ENCODE measurements at regions not wholly inside any gene's neighbourhood (a gene's known extent, or its start where the extent isn't known, plus 50 kb on each side); places are given as distances from the start of the nearest gene placed in this dataset.
"Not testable (repeated sequence)": the region's sequence is repeated elsewhere in the genome, so short reads cannot be mapped to it uniquely, and the experiment has no call there.

DNA sequence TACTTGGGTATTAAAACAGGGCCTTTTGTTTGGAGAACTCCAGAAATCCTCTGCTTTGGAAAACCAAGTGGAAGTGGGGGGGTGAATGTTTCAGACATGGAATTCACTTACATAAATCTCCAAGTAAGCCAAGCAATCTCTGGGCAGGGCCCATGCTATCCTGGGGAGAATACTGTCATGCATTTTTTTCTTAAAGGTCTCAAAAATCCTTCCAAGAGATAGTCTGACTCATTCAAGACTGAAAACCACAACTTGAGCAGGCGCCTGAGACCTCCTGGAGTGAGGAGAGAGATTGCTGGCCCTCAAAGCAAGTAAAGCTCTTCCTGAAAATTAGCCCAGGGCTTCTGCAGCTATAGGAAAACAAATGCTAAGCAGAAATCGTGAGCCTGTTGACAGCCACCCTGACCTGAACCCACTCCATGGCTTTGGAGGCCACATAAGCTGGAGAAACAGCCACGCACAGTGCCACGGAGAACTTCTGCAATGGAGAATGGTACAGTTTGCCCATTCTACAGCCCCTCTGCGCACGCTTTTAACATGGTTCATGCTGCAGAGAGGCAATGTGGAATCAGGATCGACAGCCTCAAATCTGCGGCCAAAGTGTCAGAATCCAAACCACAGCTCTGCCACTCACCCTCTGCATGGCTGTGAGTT, 203.1 kb upstream of the AUTS2 start:
- no peak for DNase-seq

DNA sequence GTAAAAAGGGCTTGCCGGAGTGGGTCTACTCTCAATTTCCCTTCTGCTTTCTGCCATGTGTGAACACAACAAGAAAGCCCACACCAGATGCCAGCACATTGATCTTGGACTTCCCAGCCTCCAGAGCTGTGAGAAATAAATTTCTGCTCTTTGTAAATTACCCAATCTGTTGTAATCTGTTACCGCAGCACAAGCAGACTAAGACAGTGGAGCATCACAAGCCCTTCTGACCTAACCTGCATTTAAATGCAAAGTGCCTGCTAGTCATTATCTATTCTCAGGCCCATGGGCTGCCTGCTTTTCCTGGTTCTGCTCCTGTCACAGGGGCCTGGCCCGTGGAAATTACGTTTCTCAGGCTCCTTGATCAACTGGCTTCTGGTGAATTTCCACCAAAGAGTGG, 199.3 kb upstream of the AUTS2 start:
- DNase-seq: no peak

DNA sequence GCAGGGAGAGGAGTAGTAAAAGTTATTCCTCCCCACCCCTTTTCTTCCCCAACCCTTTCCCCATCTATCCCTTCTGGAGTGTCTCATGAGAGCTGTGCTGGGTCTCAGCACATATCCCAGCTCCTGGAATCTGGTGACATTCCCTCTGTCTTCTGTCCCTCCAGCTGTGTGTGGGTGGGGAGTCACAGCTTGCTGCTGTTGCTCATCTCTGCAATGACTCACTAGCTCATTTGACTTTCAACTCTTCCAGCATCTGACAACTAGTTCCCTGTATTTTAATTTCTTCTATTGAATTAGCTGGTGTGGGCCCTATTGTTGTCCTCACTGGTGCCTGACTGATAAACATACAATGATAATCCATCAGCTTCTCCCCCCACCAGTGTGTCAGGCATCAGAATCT, 198.9 kb upstream of the AUTS2 start:
- no peak for DNase-seq

GRCh38 chr7:69402696-69403095, 195.6 kb upstream of the AUTS2 start:
- no peak for DNase-seq

DNA sequence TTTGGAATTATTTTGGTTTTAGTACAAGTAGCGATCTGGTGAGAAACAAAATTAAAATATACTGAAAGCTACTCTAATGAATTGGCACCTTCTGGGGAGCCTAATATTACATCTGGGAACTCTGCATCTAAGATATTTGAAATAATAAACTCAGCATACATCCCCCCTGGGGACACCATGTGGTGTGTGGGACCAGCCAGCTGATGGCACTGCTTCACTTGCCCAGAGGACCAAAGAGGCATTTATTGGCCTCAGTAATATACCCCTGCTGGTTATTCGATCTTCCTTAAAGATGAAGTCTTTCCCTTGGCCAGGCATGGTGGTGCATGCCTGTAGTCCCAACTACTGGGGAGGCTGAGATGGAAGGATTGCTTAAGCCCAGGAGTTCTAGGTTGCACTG, 195.1 kb upstream of the AUTS2 start:
- no peak for DNase-seq

- DNase-seq: no peak
Measured at GRCh38 chr7:69411018-69411417, 187.3 kb upstream of the AUTS2 start.

DNA sequence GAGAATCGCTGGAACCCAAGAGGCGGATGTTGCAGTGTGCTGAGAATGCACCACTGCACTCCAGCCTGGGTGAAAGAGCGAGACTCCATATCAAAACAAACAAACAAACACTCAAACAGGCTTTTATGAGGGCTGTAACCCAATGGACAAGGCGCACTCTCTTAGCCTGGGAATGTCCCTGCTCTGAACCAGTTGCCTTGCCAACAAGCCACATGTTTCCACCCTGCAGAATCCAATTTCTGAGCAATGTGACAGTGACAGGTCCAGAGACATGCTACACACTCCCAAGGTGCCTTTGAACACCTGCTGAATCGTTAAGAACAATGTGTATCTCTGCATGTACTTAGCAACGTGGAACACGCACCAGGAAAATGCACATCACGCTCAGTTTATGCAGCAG, 186.8 kb upstream of the AUTS2 start:
- DNase-seq: no peak

DNA sequence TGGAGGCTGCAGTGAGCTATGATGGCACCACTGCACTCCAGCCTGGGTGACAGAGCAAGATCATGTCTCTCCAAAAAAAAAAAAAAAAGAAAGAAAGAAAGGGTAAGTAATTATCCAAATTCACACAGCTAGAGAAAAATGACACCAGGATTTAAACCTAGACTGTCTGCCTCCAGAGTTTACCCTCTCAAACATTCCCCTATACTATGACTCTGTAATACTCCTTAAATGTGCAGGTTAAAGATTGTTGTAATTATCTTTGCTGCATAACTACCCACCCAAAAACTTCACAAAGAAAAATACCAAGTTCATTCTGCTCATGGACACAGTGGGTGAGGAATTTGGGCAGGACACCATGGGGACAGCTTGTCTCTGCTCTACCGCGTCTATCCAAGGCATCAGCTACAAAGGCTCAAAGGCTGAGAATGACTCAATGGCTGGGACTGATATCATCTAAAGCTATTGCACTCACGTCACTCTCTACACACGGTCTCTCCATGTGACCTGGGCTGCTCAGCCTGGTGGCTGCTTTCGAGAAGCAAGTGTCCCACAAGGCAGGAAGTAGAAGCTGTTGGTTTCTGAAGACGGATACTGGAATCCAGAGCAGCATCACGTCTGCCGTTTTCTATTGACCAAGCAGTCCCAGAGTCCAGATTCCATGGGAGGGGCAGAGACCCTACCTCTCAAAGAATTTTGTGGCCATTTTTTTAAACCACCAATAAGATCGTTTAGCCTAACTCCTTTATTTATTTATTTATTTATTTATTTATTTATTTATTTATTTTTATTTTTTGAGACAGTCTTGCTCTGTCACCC, 185.7 kb upstream of the AUTS2 start:
- DNase-seq: no peak

DNA sequence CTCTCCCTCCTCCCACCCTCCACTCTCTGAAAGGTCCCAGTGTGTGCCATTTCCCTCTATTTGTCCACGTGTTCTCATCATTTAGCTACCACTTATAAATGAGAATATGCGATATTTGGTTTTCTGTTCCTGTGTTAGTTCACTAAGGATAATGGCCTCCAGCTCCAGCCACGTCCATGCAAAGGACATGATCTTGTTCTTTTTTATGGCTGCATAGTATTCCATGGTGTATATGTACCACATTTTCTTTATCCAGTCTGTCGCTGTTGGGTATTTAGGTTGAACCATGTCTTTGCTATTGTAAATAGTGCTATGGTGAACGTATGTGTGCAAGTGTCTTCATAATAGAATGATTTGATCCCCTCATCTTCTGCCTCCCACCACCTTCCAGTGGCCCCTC, 183.7 kb upstream of the AUTS2 start:
- DNase-seq: no peak

DNA sequence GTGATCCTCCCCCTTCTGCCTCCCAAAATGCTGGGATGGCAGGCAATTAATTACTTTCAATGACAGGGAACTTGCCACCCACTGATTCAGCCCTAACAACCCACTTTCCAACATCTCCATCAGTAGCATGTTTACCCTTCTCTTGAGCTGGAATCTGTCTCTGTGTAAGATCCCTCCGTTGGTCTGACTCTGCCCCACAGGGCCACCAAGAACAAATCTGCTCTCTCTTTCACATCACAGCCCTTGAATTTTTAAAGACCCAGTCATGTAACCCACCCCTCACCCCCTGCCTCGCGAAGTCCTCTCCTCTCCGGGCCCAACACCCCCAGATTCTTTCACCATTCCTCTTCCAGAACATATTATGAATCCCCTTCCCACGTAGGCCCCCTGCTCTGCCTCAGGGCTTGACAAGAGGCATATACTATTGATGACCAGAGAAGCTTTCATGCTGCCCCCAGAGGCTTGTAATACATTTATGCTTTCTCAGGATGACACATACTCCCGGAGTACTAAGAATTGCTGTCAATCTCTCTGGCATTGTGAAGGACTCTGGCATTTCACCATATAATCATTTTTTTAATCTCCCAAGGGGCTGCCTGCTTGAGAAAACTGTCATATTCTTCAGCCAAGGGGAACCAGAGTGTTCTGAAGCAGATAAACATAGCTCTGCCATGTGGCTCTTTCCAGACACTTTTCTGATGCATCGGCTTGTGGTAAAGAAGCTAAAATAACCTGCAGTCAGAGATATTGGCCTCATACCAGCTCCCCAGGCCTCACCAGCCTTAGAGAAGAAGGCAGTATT, 179.2 kb upstream of the AUTS2 start:
- no peak for DNase-seq

DNA sequence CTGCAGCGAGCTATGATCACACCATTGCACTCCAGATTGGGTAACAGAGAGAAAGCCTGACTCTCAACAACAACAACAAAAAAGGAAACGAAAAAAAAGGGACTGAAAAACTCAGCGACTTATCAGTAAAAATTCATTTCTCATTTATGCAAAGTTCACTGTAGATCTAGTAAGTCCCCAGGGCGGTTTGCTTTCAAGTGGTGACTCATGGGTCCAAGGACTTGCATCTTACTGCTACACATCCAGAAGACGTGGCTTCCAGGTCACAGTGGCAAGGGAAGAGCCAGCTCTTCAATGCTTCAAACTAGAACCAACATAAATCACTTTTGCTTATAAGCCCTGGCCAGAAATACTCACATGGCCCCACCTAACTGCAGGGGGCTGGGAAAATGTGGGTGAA, 178.3 kb upstream of the AUTS2 start:
- DNase-seq: no peak

DNA sequence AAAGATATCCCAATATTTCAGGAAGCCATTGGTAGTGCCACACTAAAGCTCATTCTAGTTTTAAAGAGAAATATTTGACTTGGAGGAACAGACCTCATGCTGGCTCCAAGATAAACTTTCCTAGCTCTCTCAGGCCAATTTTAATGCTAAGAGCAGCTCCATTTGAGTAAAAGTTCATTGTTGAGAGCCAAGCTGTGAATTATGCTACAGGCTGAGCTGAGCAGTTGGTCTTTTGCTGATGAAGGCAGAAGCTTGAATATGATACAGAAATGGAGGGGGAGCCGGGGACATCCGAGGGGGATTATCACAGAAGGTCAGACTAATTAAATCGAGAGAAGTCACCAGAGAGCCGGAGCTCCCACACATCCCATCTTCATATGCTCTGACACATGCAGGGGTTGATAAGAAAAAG, 175.7 kb upstream of the AUTS2 start:
- no peak for DNase-seq

DNA sequence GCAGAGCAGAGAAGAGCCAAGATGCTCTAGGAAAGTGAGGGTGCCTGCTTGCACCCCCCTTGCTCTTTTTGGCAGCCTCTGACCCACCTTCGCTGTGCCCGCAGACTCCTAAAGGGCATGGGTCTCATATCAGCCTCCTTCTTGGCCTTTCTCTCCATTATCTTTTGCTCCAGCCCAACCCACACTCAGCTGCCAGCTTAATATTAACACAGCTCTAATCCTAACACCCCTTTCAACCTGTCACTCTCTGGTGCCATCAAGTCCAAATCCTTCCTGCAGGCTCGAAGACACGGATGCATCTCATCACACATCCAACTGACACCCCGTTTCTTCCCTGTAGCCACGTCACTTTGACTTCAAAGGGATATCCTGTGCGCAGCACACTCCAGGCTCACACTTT, 171.6 kb upstream of the AUTS2 start:
- DNase-seq: no peak

GRCh38 chr7:69428089-69428488, 170.2 kb upstream of the AUTS2 start:
- DNase-seq: no peak

- no peak for DNase-seq
Measured at GRCh38 chr7:69429911-69430383, 168.3 kb upstream of the AUTS2 start.

DNA sequence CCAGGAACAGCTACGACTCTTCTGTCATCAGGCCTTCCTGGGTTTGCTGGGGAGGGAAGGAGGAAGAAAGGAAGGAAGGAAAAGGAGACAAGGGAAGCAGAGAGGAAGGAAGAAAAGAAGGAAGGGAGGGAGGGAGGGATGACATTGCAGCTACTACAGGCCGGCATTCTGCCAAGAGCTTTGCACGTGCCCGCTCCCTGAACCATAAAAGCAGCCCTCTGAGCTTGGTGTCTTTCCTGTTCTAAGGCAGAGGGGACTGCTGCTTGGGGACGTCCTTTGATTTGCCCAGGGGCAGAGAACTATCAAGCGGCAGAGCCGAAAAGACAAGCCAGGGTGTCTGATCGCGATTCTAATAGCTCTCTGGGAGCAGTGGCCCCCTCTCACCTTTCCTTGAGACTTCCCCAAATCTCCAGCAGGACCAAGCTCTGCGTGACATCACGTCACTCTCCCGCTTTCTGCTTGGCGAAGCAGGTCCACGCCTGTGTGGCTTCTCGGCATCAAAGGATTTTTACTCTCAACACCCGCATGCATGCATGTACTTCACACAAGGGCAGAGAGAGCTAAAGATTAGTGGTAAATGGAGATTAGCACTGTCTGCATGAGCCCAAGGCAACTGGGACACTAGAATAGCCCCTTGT, 167.8 kb upstream of the AUTS2 start:
- DNase-seq: no peak

- DNase-seq: no peak
Measured at GRCh38 chr7:69431626-69432025, 166.6 kb upstream of the AUTS2 start.

DNA sequence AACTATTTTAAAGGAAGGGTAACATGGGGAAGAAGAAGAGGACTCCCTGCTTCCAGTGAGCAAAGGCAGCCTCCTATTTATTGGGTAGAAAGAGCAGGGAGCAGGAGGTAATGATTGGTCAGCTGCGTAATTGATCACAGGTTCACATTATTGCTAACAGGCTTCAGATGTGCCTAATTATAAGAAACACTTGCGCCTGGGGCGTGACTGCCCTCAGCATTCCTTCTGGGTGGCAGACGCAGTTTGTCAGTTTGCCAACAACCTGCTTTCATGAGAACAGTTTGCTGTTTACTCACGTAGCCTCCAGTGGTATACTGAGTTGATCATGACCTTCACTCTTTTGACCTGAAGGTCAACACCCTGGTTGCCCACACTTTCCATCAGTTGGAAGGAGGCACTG, 166.0 kb upstream of the AUTS2 start:
- DNase-seq: not testable (repeated sequence)

DNA sequence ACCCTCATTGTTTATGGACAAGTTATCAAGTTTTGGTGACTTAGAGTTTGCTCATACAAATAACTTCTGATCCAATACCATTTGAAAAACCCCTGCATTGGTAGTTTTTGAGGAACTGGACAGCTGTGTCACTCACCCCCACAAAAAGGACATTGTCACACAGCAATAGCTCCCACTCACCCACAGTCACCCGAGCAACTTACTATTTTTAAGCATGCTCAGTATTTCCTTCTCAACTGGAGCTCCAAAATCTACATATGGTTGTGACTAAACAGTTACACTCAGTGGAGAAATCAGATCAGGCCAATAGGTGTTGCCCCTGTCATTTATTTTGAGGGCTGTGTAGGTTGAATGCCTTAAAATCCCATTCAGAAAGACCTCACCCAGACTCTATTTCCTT, 165.2 kb upstream of the AUTS2 start:
- no peak for DNase-seq

GRCh38 chr7:69434398-69434815, 163.9 kb upstream of the AUTS2 start:
- DNase-seq: no peak

- no peak for DNase-seq
Measured at GRCh38 chr7:69435711-69436110, 162.6 kb upstream of the AUTS2 start.

DNA sequence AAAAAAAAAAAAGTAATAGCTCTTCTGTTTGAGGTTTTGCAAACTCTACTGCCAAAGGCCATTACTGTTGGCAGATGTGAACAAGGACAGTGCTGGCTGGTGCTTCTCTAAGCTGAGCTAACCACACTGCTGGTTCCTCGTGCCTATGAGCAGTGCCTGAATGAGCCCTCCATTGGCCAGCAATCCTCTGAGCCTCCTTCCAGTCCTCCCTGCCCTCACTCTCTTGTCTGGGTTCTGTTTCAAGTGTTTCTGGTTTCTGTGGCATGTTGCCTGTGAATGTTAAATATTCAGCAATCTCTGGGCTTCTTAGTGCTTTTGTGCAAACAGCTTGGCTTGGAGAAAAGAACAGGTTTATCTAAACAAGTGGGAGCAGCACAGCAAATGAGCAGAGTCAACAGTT, 161.3 kb upstream of the AUTS2 start:
- DNase-seq: no peak

Measured in Kasumi-1 (cell line).